Muscle layer of duodenum (tissue), 2 donors: ENCODE measurements at regions not wholly inside any gene's neighbourhood (a gene's known extent, or its start where the extent isn't known, plus 50 kb on each side); places are given as distances from the start of the nearest gene placed in this dataset.

ENCODE experiments used
- H3K27ac ChIP-seq: one replicate; pipeline ENCODE4 v1.7.0; 2013; ENCODE audit warnings: mild to moderate bottlenecking, low read length
- H3K27me3 ChIP-seq: one replicate; pipeline ENCODE4 v1.7.0; 2013; ENCODE audit warnings: low read depth, mild to moderate bottlenecking, control low read depth, low read length
- H3K36me3 ChIP-seq, 2 donors: one replicate each; pipeline ENCODE4 v1.7.0; 2013; ENCODE audit warnings: low read length in 2 of 2, control low read depth in 1 of 2, mild to moderate bottlenecking in 1 of 2; ENCODE audit not compliant: insufficient read depth in 2 of 2, control insufficient read depth in 1 of 2
- H3K4me1 ChIP-seq, 2 donors: one replicate each; pipeline ENCODE4 v1.7.0; 2013; ENCODE audit warnings: low read length in 2 of 2, mild to moderate bottlenecking in 2 of 2, control low read depth in 1 of 2, moderate library complexity in 1 of 2; ENCODE audit not compliant: insufficient read depth in 2 of 2, control insufficient read depth in 1 of 2
- H3K4me3 ChIP-seq, 2 donors: one replicate each; pipeline ENCODE4 v1.7.0; 2013; ENCODE audit warnings: low read length in 2 of 2, low read depth in 1 of 2, mild to moderate bottlenecking in 1 of 2
- H3K9me3 ChIP-seq, 2 donors: one replicate each; pipeline ENCODE4 v1.7.0; 2013; ENCODE audit warnings: low read length in 2 of 2, control low read depth in 1 of 2, mild to moderate bottlenecking in 1 of 2; ENCODE audit not compliant: control insufficient read depth in 1 of 2
- donor health status: healthy.

GRCh38 chr2:14915983-14916382 lies 283.5 kb downstream of the LRATD1 start:
- no peaks in the 10 kb centered on the region for H3K27me3 ChIP-seq
- no peaks in the 10 kb centered on the region for H3K36me3 ChIP-seq
- no peaks in the 10 kb centered on the region for H3K9me3 ChIP-seq
- H3K4me1 ChIP-seq, result no peaks in the 10 kb centered on the region
- no peak overlapping the region for H3K4me3 ChIP-seq
- H3K27ac ChIP-seq, result no peak overlapping the region

- no peaks in the 10 kb centered on the region for H3K27me3 ChIP-seq
- H3K4me1 ChIP-seq, result no peaks in the 10 kb centered on the region
- H3K9me3 ChIP-seq, result no peaks in the 10 kb centered on the region
- no peaks in the 10 kb centered on the region for H3K36me3 ChIP-seq
- H3K4me3 ChIP-seq, result no peak overlapping the region
- H3K27ac ChIP-seq, result no peak overlapping the region
Measured at GRCh38 chr2:14923820-14924580, 291.5 kb downstream of the LRATD1 start.

GRCh38 chr2:14925471-14925870 lies 293.0 kb downstream of the LRATD1 start:
- no peaks in the 10 kb centered on the region for H3K9me3 ChIP-seq
- H3K4me3 ChIP-seq, result no peak overlapping the region
- no peaks in the 10 kb centered on the region for H3K27me3 ChIP-seq
- H3K27ac ChIP-seq, result no peak overlapping the region
- no peaks in the 10 kb centered on the region for H3K4me1 ChIP-seq
- no peaks in the 10 kb centered on the region for H3K36me3 ChIP-seq

- no peak overlapping the region for H3K27ac ChIP-seq
- no peaks in the 10 kb centered on the region for H3K36me3 ChIP-seq
- no peaks in the 10 kb centered on the region for H3K27me3 ChIP-seq
- no peaks in the 10 kb centered on the region for H3K9me3 ChIP-seq
- no peaks in the 10 kb centered on the region for H3K4me1 ChIP-seq
- H3K4me3 ChIP-seq, result no peak overlapping the region
Measured at GRCh38 chr2:14927021-14927564, 294.6 kb downstream of the LRATD1 start.

- no peak overlapping the region for H3K27ac ChIP-seq
- H3K27me3 ChIP-seq, result no peaks in the 10 kb centered on the region
- no peak overlapping the region for H3K4me3 ChIP-seq
- H3K4me1 ChIP-seq, result no peaks in the 10 kb centered on the region
- H3K9me3 ChIP-seq, result no peaks in the 10 kb centered on the region
- no peaks in the 10 kb centered on the region for H3K36me3 ChIP-seq
Measured at GRCh38 chr2:14928056-14928455, 295.5 kb downstream of the LRATD1 start.

- no peaks in the 10 kb centered on the region for H3K27me3 ChIP-seq
- H3K9me3 ChIP-seq, result no peaks in the 10 kb centered on the region
- H3K36me3 ChIP-seq, result no peaks in the 10 kb centered on the region
- no peak overlapping the region for H3K27ac ChIP-seq
- H3K4me3 ChIP-seq, result no peak overlapping the region
- H3K4me1 ChIP-seq, result no peaks in the 10 kb centered on the region
Measured at GRCh38 chr2:14930441-14930840, 297.9 kb downstream of the LRATD1 start.

GRCh38 chr2:14932285-14932684 lies 299.8 kb downstream of the LRATD1 start:
- Histone ChIP-seq H3K9me3 (no peaks in the 10 kb centered on the region), H3K27me3 (no peaks in the 10 kb centered on the region), H3K27ac (no peak overlapping the region), H3K36me3 (no peaks in the 10 kb centered on the region), H3K4me1 (no peaks in the 10 kb centered on the region), H3K4me3 (no peak overlapping the region)

- no peak overlapping the region for H3K27ac ChIP-seq
- no peak overlapping the region for H3K4me3 ChIP-seq
- H3K9me3 ChIP-seq, result peaks cover 0 to 5% of the 10 kb centered on the region in 2 donors
- H3K36me3 ChIP-seq, result no peaks in the 10 kb centered on the region
- H3K27me3 ChIP-seq, result no peaks in the 10 kb centered on the region
- no peaks in the 10 kb centered on the region for H3K4me1 ChIP-seq
Measured at GRCh38 chr2:14933753-14934152, 301.2 kb downstream of the LRATD1 start.

GRCh38 chr2:14936426-14936825 lies 303.9 kb downstream of the LRATD1 start:
- H3K36me3 ChIP-seq, result no peaks in the 10 kb centered on the region
- no peaks in the 10 kb centered on the region for H3K27me3 ChIP-seq
- no peak overlapping the region for H3K4me3 ChIP-seq
- H3K27ac ChIP-seq, result no peak overlapping the region
- no peaks in the 10 kb centered on the region for H3K4me1 ChIP-seq
- H3K9me3 ChIP-seq, result peaks cover 0 to 7% of the 10 kb centered on the region in 2 donors

- Histone ChIP-seq H3K36me3 (no peaks in the 10 kb centered on the region), H3K4me3 (no peak overlapping the region), H3K27ac (no peak overlapping the region), H3K9me3 (peaks cover 0 to 7% of the 10 kb centered on the region in 2 donors), H3K4me1 (no peaks in the 10 kb centered on the region), H3K27me3 (no peaks in the 10 kb centered on the region)
Measured at GRCh38 chr2:14937336-14937735, 304.8 kb downstream of the LRATD1 start.

- peaks cover 0 to 7% of the 10 kb centered on the region in 2 donors for H3K9me3 ChIP-seq
- H3K36me3 ChIP-seq, result no peaks in the 10 kb centered on the region
- no peak overlapping the region for H3K4me3 ChIP-seq
- H3K4me1 ChIP-seq, result no peaks in the 10 kb centered on the region
- no peak overlapping the region for H3K27ac ChIP-seq
- H3K27me3 ChIP-seq, result no peaks in the 10 kb centered on the region
Measured at GRCh38 chr2:14941151-14941631, 308.7 kb downstream of the LRATD1 start.

GRCh38 chr2:14942987-14943386 lies 310.5 kb downstream of the LRATD1 start:
- no peaks in the 10 kb centered on the region for H3K27me3 ChIP-seq
- no peaks in the 10 kb centered on the region for H3K36me3 ChIP-seq
- H3K27ac ChIP-seq, result no peak overlapping the region
- no peak overlapping the region for H3K4me3 ChIP-seq
- H3K4me1 ChIP-seq, result no peaks in the 10 kb centered on the region
- peaks cover 0 to 3% of the 10 kb centered on the region in 2 donors for H3K9me3 ChIP-seq
